DOHH2 (cell line): ENCODE measurements at regions not wholly inside any gene's neighbourhood (a gene's known extent, or its start where the extent isn't known, plus 50 kb on each side); places are given as distances from the start of the nearest gene placed in this dataset.

Experiments
- H3F3A ChIP-seq: fragments of 200-600 bp; sonication (generic), shearing (Covaris generic); 2 replicates; pipeline ENCODE4 v1.6.0; 2016; ENCODE audit warnings: antibody characterized with exemption, mild to moderate bottlenecking; ENCODE audit not compliant: control insufficient read depth, insufficient read depth
- H3K27ac ChIP-seq: fragments of 200-600 bp; sonication (generic); 2 replicates; pipeline ENCODE4 v1.5.1; 2014; ENCODE audit warnings: low read depth, mild to moderate bottlenecking, low read length, moderate library complexity
- H3K27me3 ChIP-seq: fragments of 200-600 bp; sonication (generic); 2 replicates; pipeline ENCODE4 v1.6.1; 2014; ENCODE audit warnings: mild to moderate bottlenecking, low read length, mixed read lengths; ENCODE audit not compliant: control insufficient read depth
- H3K36me3 ChIP-seq: fragments of 200-600 bp; sonication (generic); 2 replicates; pipeline ENCODE4 v1.6.1; 2014; ENCODE audit warnings: mild to moderate bottlenecking, low read length, moderate library complexity, mixed read lengths; ENCODE audit not compliant: control insufficient read depth
- H3K4me1 ChIP-seq: fragments of 200-600 bp; sonication (generic); 2 replicates; pipeline ENCODE4 v1.6.1; 2014; ENCODE audit warnings: mild to moderate bottlenecking, low read length, mixed read lengths; ENCODE audit not compliant: control insufficient read depth
- H3K4me2 ChIP-seq: fragments of 200-600 bp; sonication (generic); 2 replicates; pipeline ENCODE4 v1.6.0; 2014; ENCODE audit warnings: mild to moderate bottlenecking, low read length, moderate library complexity
- H3K4me3 ChIP-seq: fragments of 200-600 bp; sonication (generic); 2 replicates; pipeline ENCODE4 v1.5.1; 2014; ENCODE audit warnings: mild to moderate bottlenecking, low read length, mixed read lengths
- H3K79me2 ChIP-seq: fragments of 200-600 bp; sonication (generic); 2 replicates; pipeline ENCODE4 v1.6.1; 2014; ENCODE audit warnings: mild to moderate bottlenecking, low read length, mixed read lengths; ENCODE audit not compliant: control insufficient read depth
- H3K9me2 ChIP-seq: fragments of 200-600 bp; sonication (generic); replicated peaks from 2 replicates; pipeline ENCODE4 v1.6.1; 2014; ENCODE audit warnings: mild to moderate bottlenecking, low read length, mixed read lengths; ENCODE audit not compliant: control insufficient read depth
- H3K9me3 ChIP-seq: fragments of 200-600 bp; sonication (generic); 2 replicates; pipeline ENCODE4 v1.6.1; 2014; ENCODE audit warnings: antibody characterized with exemption, low read length, mixed read lengths; ENCODE audit not compliant: control insufficient read depth, insufficient read depth
- H4K20me1 ChIP-seq: fragments of 200-600 bp; sonication (generic); 2 replicates; pipeline ENCODE4 v1.6.0; 2014; ENCODE audit warnings: low read depth, mild to moderate bottlenecking, antibody characterized with exemption, low read length, moderate library complexity; ENCODE audit not compliant: control insufficient read depth, insufficient read depth
- EZH2phosphoT487 ChIP-seq: fragments of 200-600 bp; sonication (generic); IDR thresholded peaks from 2 replicates; pipeline ENCODE4 v1.6.1; 2017; ENCODE audit warnings: borderline replicate concordance, mild to moderate bottlenecking, antibody characterized with exemption, low read length, moderate library complexity, mixed read lengths
- TF ChIP-seq, protein P1 (sequence below): fragments of 200-600 bp; sonication (generic); IDR thresholded peaks from one replicate; pipeline ENCODE4 v1.5.1; 2014; ENCODE audit warnings: antibody characterized with exemption, mild to moderate bottlenecking, low read depth, low read length; ENCODE audit not compliant: poor library complexity, severe bottlenecking

DNA sequence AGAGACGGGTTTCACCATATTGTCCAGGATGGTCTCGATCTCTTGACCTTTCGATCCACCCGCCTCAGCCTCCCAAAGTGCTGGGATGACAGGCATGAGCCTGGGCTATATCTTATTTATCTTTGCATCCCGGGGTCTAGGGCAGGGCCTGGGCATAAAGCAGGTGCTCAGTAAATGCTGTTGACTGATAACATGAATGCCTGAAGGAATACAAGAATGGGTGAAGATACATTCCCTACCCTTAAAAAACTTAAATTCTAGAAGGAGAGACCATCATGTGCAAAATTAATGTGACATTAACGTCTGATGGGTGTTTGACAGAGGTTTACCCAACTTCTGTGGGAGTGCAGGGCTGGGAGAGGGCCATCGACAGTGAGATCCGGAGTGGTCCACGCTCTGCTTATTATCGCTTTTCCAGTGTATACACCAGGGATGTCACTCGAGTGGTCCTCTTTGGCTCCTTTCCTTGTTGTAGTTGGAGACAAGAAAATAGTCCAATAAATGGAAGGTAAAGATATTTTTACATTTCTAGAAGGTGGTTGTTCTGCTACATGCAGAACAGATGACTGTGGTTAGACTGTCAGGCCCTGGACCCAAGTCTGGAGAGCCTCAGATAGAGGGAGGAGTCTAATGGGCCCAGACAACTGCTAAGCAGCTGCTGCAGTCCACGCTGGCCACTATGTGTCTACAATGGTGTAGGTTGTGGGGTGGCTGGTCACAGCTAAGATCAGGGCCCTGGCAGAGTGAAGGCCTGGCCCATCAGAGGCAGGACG lies 131.7 kb downstream of the MYCN start:
- Histone ChIP-seq H3K9me3 (no peaks in the 10 kb centered on the region), H3K4me2 (no peak overlapping the region), H3K27ac (no peak overlapping the region)

DNA sequence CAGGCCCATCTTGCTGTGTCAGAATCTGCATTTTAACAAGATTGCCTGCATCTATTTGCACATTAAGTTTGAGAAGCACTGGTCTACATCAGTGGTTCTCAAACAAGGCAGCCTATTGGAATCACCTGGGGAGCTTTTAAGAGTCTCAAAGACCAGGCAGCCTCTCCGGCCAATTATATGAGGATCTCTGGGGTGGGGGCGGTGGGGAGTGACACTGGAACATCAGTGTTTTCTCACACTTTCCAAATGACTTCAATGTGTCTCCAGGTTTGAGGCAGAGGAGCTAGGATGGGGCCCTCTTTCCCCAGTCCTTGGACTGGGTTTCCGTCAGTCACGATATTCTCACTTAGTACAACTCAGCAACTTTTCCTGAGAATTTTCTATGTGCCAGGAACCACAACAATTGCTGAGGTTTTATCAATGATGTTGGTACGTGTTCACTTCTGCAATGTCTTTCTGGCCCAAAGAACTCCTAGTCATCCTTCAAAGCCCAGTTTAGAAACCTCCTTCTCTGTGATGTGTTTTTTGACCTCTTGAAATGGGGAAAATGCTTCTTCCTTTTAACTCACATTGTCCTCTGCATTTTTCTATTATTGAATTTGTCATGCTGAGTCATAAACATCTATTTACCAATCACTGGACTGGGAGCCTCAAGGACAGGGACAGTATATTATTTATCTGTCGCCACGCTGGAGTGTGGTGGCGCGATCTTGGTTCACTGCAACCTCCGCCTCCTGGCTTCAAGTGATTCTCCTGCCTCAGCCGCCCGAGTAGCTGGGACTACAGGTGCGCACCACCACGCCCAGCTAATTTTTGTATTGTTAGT lies 130.9 kb downstream of the MYCN start:
- H3K27ac ChIP-seq = no peak overlapping the region
- TF ChIP-seq, protein P1, sequence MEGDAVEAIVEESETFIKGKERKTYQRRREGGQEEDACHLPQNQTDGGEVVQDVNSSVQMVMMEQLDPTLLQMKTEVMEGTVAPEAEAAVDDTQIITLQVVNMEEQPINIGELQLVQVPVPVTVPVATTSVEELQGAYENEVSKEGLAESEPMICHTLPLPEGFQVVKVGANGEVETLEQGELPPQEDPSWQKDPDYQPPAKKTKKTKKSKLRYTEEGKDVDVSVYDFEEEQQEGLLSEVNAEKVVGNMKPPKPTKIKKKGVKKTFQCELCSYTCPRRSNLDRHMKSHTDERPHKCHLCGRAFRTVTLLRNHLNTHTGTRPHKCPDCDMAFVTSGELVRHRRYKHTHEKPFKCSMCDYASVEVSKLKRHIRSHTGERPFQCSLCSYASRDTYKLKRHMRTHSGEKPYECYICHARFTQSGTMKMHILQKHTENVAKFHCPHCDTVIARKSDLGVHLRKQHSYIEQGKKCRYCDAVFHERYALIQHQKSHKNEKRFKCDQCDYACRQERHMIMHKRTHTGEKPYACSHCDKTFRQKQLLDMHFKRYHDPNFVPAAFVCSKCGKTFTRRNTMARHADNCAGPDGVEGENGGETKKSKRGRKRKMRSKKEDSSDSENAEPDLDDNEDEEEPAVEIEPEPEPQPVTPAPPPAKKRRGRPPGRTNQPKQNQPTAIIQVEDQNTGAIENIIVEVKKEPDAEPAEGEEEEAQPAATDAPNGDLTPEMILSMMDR = no peak
- no peak for TF ChIP-seq EZH2phosphoT487

More for the DNA sequence above, 131.7 kb downstream of the MYCN start:
- no peak for TF ChIP-seq EZH2phosphoT487
- TF ChIP-seq, protein P1 = no peak
- H3K4me3 ChIP-seq = no peak overlapping the region
- no peaks in the 10 kb centered on the region for H4K20me1 ChIP-seq
- H3K4me1 ChIP-seq = no peaks in the 10 kb centered on the region
- H3K27me3 ChIP-seq = no peaks in the 10 kb centered on the region
- H3K36me3 ChIP-seq = no peaks in the 10 kb centered on the region
- H3K79me2 ChIP-seq = no peaks in the 10 kb centered on the region
- no peaks in the 10 kb centered on the region for H3F3A ChIP-seq
- H3K9me2 ChIP-seq = no peaks in the 10 kb centered on the region

DNA sequence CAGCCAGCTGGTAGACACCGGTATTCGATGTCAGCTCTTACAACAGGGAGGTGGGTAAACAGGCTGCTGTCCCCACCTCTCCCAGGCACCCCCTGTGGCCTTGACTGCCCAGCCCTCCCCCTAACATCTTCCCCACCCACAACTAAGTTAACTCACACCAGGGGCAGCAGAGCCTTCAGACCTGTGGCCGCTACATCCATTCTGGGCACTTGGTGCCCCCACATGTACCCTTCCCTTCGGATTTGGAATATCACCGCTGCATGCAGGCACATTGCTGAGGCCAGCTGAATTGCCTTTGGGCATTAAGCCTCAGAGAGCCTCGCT lies 130.3 kb downstream of the MYCN start:
- Histone ChIP-seq H3K36me3 (no peaks in the 10 kb centered on the region), H3K9me2 (no peaks in the 10 kb centered on the region), H3K27ac (no peak overlapping the region), H3K4me1 (no peaks in the 10 kb centered on the region), H3K4me2 (no peak overlapping the region), H3K79me2 (no peaks in the 10 kb centered on the region), H3K27me3 (no peaks in the 10 kb centered on the region), H3K9me3 (no peaks in the 10 kb centered on the region), H3K4me3 (no peak overlapping the region), H4K20me1 (no peaks in the 10 kb centered on the region), H3F3A (no peaks in the 10 kb centered on the region)
- TF ChIP-seq, protein P1 = no peak
- TF ChIP-seq EZH2phosphoT487 = no peak

More for the DNA sequence above, 130.9 kb downstream of the MYCN start:
- no peaks in the 10 kb centered on the region for H3F3A ChIP-seq
- no peak overlapping the region for H3K4me3 ChIP-seq
- H3K27me3 ChIP-seq = no peaks in the 10 kb centered on the region
- no peaks in the 10 kb centered on the region for H3K9me2 ChIP-seq
- no peaks in the 10 kb centered on the region for H3K4me1 ChIP-seq
- H3K36me3 ChIP-seq = no peaks in the 10 kb centered on the region
- no peak overlapping the region for H3K4me2 ChIP-seq
- no peaks in the 10 kb centered on the region for H3K9me3 ChIP-seq
- H4K20me1 ChIP-seq = no peaks in the 10 kb centered on the region
- no peaks in the 10 kb centered on the region for H3K79me2 ChIP-seq
